Jurkat, Clone E6-1 (cell line): ENCODE measurements at regions not wholly inside any gene's neighbourhood (a gene's known extent, or its start where the extent isn't known, plus 50 kb on each side); places are given as distances from the start of the nearest gene placed in this dataset.

Experiments used
- DNase-seq: peaks from one replicate; pipeline ENCODE4 v3.0.0-alpha.2; 2011; ENCODE audit warnings: low read depth, low spot score
- H3K4me3 ChIP-seq: 2 replicates; pipeline ENCODE4 v1.5.1; 2011; ENCODE audit warnings: mild to moderate bottlenecking, low read length, control low read depth, moderate library complexity

- DNase-seq: no peak
- no peak overlapping the region for H3K4me3 ChIP-seq
Measured at GRCh38 chr2:15771124-15771523, 169.2 kb upstream of the MYCN start.

DNA sequence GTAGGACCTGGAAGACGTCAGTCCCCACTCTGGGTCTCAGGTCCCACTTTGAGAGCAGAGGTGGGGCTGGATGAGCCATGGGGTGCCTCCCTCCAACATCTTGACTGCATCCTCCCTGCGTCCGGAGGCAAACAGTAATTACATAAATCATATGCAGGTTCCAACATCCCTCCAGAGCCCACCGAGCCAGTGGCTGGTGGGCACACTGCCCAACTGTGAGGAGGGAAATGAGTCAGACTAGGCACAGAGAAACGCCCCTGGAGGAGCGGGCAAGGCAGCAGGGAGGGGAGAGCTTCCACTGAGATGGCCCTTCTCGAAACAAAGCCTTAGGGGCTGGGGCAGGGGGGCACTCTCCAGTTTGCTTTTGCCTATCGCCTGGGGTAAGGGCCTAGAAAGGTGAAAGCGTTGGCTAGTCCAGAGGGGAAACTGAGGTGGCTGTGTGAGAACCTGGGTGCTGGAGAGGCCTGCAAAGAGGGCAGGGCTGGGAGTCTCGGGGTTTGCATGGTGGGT lies 168.2 kb upstream of the MYCN start:
- no peak for DNase-seq
- no peak overlapping the region for H3K4me3 ChIP-seq

DNA sequence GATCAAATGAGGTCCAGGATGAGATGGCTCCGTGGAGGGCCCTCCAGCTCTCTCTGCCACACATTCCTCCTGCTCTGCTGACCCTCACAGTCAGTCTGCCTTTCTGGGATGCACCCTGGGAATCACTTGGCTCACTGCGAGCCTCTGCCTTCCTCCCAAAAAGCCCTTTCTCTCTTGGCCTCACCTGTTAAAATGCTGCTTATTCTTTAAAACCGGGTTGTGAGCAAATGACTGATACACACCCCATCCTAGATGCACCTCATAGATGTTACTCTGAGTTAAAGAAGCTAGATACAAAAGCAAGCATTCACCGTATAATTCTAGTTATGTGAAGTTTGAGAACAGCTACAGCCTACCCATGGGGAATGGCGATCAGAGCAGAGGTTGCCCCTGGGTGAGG lies 167.7 kb upstream of the MYCN start:
- no peak for DNase-seq
- H3K4me3 ChIP-seq: no peak overlapping the region

- no peak for DNase-seq
Measured at GRCh38 chr2:15773204-15773603, 167.1 kb upstream of the MYCN start.

DNA sequence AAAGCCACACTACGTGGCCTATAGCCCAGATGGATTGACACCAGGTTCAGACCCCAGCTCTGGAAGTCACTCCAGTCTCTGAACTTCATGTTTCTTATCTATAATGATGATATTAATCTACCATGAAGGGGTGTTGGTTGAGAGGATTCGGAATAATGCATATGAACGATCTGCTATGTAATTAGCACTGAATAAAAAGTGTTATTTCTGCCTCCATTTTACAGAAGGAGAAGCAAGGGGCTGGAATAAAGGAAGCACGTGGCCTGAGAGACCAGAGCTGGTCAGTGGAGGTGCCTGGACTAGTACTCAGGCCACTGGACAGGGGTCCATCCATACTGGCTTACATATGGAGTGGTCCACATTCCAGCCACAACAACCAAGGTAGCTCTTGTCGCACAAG lies 166.5 kb upstream of the MYCN start:
- H3K4me3 ChIP-seq: no peak overlapping the region
- DNase-seq: no peak

More at GRCh38 chr2:15773204-15773603, 167.1 kb upstream of the MYCN start:
- H3K4me3 ChIP-seq: no peak overlapping the region

DNA sequence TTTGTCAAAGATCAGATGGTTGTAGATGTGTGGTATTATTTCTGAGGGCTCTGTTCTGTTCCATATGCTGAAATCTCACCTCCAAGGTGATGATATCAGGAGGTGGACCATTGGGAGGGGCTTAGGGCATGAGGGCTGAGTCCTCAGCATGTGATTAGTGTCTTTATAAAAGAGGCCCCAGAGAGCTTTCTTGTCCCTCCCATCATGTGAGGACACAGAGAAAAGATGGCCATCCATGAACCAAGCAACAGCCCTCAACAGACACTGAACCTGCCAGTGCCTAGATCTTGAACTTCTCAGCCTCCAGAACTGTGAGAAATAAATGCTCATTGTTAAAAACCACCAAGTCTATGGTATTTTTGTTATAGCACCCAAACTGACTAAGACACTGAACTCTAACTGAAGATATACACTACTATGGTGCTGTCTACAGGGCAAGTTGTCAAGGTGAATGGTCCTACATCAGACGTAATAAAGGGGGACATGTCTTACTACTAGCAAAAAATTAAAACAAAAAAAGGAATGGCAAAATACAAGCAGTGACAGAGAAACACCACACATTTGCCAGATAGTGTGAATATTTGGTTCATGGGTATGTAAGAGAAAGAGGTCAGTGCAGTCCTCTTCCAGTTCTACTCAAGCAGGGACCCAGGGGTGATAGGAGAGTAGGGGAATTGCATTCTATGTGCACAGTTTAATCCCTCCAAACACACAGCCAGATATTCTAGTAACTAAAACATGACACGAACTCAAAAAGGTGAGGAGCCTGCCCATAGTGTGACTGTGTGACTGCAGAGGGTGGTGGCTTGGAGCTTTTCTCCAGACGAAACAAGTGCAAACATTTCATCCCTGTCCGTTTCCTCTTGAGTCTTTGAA lies 164.4 kb upstream of the MYCN start:
- DNase-seq: no peak
- no peak overlapping the region for H3K4me3 ChIP-seq

GRCh38 chr2:15776629-15776919 lies 163.8 kb upstream of the MYCN start:
- no peak for DNase-seq
- no peak overlapping the region for H3K4me3 ChIP-seq

DNA sequence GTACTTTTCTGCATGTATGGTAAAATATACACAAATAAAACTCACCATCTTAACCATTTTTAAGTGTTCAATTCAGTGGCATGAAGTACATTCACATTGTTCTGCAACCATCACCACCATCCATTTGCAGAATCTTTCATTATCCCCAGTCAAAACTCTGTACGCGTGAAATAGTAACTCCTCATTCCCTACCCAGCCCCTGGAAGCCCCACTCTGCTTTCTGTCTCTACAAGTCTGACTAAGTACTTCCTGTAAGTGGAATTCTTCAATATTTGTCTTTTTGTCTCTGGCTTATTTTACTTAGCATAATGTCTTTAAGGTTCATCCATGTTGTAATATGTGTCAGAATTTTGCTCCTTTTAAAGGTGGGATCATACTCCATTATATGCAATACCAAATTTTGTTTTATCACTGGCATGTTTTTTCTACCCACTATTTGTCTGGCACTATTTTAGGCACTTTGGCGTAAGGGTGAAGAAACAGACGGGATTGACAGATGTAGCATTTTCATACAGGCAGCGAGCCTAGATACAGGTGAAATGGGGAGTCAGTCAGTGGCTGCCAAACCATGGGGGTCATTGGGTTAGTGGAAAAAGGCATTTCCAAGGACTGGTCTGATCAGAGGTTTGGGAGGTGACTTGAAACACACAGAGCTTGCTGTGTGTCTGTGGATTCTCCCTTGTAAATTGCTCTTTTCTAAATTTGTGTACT lies 163.2 kb upstream of the MYCN start:
- DNase-seq: no peak
- H3K4me3 ChIP-seq: no peak overlapping the region

DNA sequence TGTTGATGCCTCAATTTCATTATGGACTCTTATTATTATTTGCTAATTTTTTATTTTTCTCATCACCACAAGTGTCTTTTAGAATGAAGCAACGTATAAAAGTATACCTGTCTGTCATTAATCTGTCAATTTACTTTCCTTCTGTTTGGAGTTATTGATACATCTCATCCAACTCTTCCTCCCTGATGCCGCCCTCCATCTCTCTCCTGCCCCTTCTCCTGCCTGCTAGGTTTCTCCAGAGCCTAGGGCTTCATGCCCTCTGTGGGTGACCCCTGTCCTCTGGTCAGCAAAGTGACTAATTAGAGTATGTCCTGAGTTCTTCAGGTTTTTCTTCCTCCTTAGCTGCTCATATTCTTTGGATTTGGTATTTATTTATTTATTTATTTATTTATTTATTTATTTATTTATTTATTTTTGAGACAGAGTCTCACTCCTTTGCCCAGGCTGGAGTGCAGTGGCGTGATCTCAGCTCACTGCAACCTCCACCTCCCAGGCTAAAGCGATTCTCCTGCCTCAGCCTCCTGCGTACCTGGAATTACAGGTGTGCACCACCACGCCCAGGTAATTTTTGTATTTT lies 162.5 kb upstream of the MYCN start:
- DNase-seq: no peak

DNA sequence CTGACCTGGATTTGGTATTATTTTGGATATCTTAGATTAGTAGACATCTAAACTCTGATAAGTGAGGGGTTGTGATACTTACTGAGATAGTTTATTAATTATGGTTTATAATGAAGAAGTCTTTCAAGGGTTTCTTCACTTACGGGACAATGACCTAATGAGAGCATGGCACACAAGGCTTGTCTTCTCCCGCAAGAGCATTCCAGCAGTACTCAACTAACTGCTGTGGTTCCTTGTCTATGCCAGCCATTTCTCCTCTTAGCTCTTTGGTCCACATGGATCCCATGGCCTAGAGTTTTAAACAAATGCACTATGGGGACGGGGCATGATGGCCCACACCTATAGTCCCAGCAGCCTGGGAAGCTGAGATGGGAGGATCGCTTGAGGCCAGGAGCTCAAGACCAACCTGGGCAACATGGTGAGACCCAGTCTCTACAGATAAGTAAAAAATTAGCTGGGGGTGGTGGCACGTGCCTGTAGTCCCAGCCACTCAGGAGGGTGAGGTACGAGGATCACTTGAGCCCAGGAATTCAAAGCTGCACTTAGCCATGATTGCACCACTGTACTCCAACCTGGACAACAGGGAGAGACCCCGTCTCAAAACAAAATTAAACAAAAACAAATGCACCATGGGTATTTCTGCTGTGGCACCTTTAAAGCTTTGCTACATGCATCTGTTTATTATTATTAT lies 161.7 kb upstream of the MYCN start:
- H3K4me3 ChIP-seq: no peak overlapping the region
- no peak for DNase-seq

More for the DNA sequence above, 162.5 kb upstream of the MYCN start:
- no peak overlapping the region for H3K4me3 ChIP-seq

DNA sequence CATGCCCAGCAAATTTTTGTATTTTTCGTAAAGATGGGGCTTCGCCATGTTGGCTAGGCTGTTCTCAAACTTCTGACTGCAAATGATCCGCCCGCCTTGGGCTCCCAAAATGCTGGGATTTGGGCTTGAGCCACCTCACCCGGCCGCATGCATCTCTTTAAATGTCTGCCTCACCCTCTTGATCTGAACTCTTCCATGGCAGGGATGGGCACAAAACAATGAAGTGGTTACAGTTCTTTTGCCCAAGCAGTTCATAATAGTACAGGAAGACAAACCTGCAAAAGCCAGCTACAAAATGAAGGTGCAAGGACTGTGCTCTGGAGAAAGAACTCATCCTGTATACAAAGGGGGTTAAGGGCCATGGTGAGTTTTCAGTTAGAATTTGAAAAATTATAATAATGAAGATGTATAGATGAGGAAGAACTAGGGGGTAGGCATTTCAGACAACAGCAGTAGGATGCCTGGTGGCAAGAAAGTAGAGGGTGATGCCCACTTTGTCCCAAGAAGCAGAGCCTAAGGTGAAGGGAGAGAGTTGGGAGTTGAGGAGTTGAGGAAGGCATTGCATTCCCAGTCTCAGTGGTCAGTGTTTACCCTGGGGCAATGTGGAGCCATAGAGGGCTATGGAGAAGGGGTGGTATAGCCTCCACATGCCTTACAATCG lies 160.8 kb upstream of the MYCN start:
- no peak overlapping the region for H3K4me3 ChIP-seq
- no peak for DNase-seq

GRCh38 chr2:15780234-15780633 lies 160.1 kb upstream of the MYCN start:
- no peak for DNase-seq
- no peak overlapping the region for H3K4me3 ChIP-seq

GRCh38 chr2:15780912-15781574 lies 159.3 kb upstream of the MYCN start:
- no peak for DNase-seq
- no peak overlapping the region for H3K4me3 ChIP-seq

- no peak for DNase-seq
- no peak overlapping the region for H3K4me3 ChIP-seq
Measured at GRCh38 chr2:15782009-15782751, 158.2 kb upstream of the MYCN start.

- DNase-seq: no peak
- no peak overlapping the region for H3K4me3 ChIP-seq
Measured at GRCh38 chr2:15782769-15783294, 157.5 kb upstream of the MYCN start.

DNA sequence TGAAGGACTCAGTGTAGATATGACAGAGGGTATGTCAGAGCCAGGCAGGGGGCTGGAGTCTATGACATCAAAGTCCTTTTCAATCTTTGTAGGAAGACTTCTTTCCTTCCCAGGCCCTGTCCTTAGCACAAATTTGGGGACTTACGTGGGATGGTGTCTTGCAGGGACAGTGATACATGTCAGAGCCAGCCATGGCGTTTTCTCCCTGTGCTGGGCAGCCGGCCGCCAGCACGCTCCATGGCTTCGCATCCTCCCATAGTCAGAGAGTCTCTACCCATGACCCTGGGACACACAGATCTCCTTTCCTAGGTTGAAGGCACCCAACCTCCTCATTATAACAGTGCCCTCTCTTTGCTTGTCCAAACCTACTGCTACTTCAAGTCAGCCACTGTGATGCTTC lies 156.9 kb upstream of the MYCN start:
- no peak for DNase-seq
- no peak overlapping the region for H3K4me3 ChIP-seq

GRCh38 chr2:15784106-15784885 lies 156.1 kb upstream of the MYCN start:
- DNase-seq: no peak

More at GRCh38 chr2:15784106-15784885, 156.1 kb upstream of the MYCN start:
- H3K4me3 ChIP-seq: no peak overlapping the region
